ENCODE measurements at regions not wholly inside any gene's neighbourhood (a gene's known extent, or its start where the extent isn't known, plus 50 kb on each side); places are given as distances from the start of the nearest gene placed in this dataset.
A peak's percentile ranks its signal among the peaks of the same experiment; 100 is the strongest.

DNA sequence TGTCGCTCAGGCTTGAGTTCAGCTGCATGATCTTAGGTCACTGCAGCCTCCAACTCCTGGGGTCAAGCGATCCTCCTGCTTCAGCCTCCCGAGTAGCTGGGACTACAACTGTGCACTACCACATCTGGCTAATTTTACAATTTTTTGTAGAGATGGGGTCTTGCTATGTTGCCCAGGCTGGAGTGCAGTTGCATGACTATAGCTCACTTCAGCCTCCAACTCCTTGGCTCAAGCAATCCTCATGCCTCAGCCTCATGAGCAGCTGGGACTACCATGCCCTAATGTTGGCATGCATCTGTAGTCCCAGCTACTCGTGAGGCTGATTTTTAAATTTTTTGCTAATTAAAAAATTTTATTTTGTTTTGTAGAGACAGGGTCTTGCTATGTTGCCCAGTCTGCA, 101.9 kb upstream of the NPTX2 start:
- DNase-seq (ENCODE audit: low read depth) = no peak

DNA sequence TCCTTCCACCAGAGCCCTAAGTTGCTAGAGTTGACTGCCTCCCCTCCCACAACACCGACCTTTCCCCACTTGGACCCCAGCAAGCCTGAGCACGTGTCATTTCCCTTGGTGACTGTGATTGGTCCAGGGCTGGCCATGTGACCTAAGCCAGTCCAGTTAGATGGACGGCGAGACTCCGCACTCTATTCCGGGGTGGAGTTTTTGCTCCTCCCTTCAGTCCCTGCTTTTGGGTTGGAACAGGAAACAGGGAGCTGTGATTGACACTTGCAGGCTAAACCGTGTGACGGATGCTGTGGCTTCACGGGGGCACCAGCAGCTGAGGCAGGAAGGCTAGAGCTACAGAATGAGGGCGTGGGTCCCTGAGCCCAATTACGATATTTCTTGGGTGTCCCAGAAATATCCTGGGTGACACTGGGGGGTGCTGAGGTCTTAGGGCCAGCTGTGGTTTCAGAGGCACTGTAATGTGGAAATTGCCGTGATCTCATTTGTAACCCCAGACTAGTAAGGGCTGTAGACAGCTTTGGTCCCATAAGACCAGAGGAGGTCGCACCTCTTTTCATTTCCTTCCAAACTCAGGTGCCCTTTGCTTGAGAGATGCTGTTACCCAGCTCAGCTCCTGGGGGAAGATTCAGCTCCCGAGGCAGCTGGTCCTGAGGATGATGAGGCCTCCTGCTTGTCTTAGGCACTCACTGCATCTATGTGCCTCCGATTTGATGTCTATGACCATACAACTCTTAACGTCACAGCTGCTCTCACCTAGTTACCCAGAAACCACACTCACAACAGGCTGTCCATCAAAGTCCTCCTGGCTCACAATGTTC, 102.7 kb upstream of the NPTX2 start:
- DNase-seq (ENCODE audit: low read depth) = no peak

DNA sequence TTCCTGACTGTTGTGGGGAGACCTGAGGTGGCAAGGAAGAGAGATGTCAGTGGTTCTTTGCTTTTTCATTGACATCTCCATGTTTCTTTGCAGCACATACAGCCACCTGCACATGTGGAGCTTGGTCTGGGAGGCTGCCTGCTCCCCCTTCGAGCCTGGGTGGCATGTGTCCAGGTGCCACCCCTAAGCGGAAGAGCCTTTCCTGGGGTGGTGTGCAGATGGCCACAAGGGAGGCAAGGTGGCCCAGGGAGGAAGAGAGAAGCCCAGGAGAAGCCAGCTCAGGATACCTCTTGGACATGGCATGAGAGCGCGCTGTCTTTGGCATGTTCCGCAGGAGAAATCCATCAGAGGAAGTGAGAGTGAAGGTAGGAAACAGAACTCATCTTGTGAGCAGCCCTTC, 105.9 kb upstream of the NPTX2 start:
- no peak for DNase-seq (ENCODE audit: low read depth)

DNA sequence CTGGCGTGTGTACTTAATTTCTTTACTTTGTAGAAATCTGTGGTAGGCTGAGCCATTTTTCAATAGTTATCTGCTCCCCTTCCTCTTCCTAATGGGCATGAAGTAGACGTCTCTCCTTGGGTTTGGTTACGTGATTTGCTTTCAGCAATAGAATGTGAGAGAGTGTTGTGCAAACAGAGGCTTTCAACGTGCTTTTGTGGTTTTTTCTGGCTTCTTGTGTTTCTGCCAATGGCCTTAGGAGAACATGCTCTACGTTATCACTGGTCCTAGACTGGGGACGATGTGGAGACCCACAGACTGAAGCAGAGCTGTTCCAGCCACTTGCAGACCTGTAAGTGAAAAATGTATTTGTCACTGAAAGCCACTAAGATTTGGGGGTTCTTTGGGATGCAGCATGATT, 107.2 kb upstream of the NPTX2 start:
- no peak for DNase-seq (ENCODE audit: low read depth)

DNA sequence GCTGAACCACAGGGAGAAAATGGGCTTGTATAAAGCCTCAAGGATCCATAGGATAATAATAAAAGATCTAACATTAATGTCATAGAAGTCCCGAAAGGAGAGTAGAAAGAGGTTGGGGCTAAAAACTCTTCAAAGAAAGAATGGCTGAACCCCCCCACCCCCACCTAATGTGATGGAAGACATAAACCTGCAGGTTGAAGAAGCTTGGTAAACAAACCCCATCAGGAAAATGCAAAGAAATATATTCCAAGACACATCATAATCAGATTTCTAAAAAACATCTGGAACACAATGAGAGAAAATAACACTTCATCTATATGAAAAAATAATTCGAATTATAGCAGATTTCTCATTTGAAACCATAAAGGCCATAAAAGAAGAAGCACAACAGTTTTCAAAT, 105.6 kb upstream of the BAIAP2L1 start:
- DNase-seq (ENCODE audit: low read depth) = no peak

DNA sequence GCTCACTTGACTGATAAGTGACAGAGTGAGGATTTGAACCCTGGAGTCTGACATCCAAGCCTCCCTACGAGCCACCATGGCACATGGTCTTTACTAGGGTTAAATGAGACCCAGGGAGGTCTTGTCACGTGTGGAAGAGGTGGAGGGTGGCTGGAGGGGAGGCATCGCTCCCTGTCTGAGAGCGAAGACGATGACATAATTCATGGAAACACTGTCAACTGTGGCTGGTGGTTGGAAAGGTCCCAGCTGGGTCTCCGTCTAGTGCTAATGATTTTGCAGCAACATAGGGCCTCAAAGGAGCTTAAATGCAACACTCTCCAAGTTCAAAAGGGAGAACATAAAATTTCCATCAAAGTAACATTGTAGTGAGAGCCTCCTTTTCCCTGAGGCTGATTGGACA, 99.9 kb upstream of the BAIAP2L1 start:
- DNase-seq (ENCODE audit: low read depth) = no peak

DNA sequence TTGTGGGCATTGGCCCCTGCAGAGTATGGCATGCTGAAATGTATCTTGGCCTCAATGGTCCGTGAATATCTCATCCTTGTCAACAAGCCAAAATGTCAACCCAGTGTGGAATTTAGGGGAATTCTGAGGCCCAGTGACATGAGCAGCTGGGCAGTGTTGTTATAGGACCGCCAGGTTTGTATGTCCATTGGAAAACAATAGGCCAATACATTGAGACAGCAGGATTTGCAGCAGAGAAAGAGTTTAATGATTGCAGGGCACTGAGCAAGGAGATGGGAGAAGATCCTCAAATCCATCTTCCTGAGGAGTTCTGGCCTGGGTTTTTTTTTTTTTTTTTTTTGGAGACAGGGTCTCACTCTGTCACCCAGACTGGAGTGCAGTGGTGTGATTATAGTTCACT, 95.7 kb upstream of the BAIAP2L1 start:
- no peak for DNase-seq (ENCODE audit: low read depth)

DNA sequence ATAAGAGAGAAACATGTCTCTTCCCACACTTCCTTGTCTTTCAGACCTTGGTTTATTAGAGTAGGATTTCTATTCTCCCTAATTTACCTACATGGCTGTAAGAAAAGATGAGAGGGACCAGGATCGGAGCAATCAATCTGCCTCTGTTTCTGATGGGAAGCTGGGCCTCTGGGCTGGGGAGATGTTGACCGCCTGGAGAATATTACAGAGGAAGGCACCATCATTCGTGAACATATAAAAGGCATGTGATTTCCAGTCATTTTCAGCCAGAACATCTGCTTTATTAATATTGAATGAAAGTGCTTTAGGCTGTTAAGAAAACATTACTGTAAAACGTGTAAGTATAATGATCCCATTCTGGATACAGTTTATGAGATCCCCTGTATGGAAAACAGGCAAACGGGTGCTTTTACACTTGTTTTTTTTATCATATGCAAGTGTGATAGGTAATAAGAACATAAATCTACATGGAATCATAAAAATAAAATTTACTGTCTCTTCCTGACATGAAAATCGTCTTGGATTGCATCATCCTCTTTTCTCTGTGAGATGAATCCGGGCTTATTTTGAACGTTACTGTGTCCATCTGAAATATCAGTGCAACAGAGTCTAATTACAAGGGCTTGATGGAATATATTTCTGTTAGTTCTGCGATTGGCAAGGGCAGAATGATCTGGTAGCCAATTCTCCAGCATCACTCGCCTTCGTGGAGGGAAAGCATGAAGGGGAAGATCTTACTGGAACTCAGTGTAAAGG, 94.5 kb upstream of the BAIAP2L1 start:
- no peak for DNase-seq (ENCODE audit: low read depth)

DNA sequence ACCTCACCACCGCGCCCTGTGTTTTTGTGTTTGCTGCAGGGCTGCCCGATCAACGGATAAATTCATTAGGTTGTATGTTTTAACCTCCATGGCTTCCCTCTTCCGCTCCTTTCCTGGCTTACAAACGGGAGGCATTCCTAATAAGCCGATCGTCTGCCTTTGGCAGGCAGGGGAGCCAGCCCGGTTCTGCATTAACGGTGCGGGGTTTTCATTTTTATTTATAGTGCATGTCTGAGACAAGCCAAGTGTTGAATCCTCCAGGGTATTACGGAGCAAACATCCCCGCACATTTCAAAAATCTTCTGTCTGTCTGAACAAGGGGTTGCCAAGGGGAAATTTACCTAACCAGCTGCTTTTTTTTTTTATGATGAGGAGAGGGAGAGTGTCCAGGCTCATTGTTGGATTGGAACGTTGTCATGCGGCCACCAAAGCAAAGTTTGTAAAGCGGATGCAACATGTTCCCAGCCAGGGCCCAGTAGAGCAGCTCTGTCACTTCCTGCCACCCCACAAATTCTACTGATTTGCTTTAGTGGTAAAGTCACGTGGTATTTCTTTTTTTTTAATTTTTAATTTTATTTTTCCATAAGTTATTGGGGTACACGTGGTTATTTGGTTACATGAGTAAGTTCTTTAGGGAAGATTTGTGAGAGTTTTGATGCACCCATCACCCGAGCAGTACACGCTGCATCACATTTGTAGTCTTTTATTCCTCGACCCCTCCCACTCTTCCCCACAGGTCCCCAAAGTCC, 92.3 kb upstream of the BAIAP2L1 start:
- DNase-seq (ENCODE audit: low read depth) = no peak

DNA sequence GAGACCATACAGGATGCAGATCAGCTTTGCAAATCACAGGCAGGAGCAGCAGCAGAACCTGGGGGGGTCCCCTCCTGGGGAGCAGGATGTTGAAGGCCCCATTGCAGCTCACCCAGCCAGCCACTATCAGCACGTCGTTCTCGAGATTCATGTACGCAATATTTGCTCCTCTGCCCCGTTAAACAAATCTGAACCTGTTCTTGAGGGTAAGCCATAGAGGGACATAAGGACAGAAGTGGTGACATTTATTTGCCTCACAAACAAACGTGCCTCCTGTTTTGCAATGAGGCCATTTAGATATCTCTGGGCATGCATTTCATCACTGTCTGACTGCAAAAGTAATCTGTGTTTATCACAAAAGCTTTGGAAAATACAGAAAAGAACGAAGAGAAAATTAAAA, 87.3 kb upstream of the BAIAP2L1 start:
- DNase-seq (ENCODE audit: low read depth) = no peak

DNA sequence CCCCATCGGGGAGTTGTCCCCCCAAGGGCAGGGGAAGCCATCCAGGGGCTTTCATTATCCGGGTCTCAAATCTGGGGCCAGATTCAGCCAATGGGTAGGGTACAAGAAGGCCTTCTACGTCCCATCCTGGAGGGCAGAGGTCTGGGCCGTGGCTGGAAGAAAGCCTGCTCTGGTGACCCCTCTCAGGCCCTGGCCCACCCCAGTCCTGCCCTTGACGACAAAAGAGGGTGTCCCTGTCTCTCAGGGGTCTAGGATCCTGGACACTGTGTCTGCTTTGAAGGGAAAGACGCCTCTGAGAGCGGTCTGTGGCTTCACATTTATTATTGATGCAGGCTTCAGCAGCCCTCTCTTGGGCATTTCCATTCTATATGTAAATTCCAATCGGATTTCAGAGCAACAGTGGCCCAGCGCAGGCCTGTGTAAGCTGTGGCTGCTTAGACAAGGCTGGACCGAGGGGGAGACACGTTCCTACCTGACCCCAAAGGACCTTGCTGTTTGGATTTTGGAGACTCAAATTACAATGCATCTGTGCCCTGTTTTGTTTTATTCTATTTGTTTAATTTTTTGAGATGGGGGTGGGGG, 83.2 kb upstream of the BAIAP2L1 start:
- no peak for DNase-seq (ENCODE audit: low read depth)

DNA sequence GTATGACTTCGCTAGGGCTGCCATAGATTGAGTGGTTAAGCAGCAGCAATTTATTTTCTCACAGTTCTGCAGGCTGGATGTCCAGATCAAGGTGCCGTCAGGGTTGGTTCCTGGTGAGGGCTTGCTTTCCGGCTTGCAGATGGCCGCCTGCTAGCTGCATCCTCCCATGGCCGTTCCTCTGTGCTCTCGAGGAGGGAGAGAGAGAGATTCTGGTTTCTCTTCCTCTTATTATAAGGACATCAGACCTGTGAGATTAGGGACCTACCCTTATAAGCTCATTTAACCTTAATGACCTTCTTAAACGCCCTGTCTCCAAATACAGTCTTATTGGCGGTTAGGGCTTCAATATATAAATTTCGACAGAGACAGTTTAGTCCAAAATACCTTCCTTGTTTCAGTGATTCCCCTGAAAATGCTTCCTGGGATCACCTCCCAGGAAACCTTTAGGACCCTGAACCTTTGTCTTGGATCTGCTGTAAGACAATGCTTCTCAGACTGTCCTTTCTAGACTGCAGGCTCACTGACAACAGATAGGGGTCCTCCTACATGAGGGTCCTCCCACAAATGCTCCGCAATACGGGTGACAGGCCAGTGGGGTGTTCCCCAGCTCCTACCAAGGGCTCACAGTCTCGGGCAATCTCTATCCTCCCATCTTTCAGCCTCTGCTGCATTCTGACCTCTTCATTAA, 82.5 kb upstream of the BAIAP2L1 start:
- no peak for DNase-seq (ENCODE audit: low read depth)

DNA sequence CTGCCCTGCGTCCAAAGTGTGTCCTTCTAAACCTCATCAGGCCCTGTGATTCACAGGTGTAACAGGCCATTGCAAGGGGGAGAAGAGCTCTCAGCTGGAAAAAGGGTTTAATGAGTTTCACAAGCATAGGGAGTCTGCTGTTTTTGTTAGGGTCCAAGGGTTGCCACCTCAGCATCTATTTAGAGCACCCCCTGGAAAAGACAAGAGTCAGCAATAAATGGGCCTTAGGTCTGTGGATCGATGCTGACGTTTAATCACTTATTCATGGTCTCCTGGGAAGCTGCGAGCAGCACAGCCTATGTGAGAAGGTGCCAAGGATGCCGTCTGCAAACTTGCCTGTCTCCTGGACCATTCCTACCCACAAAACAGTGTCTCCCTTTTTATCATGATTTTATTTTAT, 78.4 kb upstream of the BAIAP2L1 start:
- no peak for DNase-seq (ENCODE audit: low read depth)

DNA sequence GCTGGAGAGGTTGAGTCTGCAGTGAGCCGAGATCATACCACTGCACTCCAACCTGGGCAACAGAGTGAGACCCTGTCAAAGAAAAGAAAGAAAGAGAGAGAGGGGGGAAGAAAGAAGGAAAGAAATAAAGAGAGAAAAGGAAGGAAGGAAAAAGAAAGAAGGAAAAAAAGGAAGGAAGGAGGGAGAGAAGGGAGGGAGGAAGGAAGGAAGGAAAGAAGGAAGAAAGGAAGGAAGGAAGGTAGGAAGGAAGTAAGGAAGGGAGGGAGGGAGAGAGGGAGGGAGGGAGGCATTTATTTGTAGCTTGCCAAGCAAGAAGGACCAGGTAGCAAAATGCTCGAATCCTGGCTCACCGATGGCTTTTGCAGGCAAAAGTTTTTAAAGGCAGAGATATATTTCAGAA, 74.5 kb upstream of the BAIAP2L1 start:
- DNase-seq (ENCODE audit: low read depth) = no peak

DNA sequence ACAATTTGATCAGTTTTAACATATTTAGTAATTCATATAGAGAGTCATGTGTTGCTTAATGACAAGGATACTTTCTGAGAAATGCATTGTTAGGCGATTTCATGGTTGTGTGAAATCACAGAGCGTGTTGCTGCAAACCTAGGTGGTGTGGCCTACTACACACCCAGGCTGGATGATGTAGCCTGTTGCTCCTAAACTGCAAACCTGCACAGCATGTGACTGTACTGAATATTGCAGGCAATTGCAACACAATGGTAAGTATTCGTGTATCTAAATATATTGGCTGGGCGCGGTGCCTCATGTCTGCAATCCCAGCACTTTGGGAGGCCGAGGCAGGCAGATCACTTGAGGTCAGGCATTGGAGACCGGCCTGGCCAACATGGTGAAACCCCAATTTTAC, 73.7 kb upstream of the BAIAP2L1 start:
- no peak for DNase-seq (ENCODE audit: low read depth)

DNA sequence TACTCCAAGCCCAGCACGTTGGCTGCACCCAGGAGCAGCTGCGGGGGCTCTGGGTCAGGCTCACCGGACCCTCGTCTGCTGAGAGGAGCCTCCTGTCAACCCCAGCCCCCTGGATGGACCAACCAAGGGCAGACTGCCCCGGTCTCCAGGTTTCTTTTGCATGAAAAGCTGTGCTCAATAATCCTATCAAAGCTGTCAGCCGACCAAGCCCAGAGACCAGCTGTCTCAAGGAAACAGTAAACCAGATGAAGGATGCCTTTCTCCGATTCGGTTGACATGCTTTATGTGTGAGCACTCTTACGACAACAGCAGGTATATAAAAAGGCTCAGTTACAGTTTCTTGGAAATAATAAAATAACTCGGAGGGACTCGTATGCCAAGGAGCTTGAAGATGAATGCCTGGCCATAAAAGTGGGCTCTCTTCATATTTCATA, 71.6 kb upstream of the BAIAP2L1 start:
- DNase-seq (ENCODE audit: low read depth) = no peak

DNA sequence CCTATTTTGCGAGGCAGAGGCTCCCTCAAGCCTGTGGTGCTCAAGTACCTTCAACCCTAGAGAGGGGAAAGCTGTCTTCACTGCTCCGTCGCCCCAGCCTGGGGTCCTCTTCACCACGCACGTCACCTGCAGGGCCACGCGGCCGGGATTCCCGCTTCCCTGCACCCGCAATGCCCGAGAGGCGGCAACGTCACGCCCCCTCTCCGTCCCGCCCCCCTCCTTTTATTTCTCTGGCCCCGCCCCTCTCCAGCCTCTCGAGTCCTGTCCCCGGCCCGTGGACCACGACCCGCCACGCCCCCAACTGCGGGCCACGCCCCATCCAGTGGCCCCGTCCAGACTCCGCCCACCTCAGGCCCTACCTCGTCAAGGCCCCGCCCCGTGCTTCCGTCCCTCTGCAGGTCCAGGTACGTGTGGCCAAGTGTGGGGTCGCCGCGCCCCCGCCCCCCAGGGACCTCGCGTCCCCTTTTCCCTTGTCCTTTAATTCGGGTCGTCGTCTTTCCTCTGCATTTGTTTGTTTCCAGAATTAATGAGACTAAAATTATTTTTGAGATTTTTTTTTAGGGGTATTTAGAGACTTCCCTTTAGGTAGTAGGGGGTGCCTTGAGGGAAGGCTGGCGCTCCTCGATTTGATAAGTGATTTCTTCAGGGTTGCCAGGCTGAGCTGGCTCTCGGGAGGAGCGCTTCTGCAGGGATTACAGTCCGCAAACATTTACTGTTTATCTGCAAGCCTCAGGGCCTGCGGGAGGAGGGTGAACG, 69.8 kb upstream of the BAIAP2L1 start:
- peak; percentile 2 for DNase-seq (ENCODE audit: low read depth)

DNA sequence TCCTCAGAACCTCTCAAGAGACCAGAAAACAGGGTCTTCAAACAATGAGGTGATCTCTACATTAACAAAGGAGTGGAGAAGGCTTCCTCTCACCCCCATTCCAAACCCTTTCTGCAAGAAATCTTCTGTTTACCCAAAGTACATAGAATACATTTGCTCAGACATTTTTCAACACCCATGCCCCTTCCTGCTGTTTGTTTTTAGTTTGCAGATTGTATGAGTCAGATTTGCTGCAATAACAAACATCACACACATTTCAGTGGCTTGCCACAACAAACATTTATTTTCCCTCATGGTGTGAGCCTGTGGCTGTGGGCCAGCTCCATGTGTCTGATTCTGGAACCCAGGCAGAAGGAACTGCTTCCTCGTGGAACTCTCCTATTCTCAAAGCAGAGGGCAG, 68.2 kb upstream of the BAIAP2L1 start:
- no peak for DNase-seq (ENCODE audit: low read depth)

DNA sequence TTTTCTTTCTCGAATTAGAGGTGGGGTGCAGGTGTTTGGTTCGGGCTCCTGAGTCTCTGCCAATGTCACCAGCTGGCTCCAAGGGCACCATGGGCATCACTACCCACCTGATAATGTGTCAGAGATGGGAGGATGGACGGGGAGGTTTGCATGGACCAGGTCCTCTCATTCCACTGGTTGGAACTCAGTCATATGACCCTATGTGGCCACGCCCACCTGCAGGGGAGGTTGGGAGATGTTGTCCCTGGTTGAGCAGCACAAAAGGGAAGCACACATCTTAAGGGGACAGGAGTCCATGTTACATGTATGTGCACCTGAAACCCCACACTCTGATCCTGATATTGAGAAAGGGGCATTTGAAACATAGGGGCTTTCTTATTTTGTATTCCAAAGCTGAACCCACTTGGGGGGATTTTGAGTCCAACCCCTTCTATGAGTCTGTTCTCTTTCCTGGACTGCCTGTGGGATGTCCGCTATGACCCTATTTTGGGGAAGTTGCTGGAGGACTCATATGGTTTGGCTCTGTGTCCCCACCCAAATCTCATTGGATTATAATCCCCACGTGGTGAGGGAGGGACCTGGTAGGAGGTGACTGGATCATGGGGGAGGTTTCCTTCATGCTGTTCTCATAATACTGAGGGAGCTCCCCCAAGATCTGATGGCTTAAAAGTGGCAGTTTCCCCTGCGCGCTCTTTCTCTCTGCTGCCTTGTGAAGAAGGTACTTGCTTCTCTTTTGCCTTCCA, 66.9 kb upstream of the BAIAP2L1 start:
- DNase-seq (ENCODE audit: low read depth) = no peak

DNA sequence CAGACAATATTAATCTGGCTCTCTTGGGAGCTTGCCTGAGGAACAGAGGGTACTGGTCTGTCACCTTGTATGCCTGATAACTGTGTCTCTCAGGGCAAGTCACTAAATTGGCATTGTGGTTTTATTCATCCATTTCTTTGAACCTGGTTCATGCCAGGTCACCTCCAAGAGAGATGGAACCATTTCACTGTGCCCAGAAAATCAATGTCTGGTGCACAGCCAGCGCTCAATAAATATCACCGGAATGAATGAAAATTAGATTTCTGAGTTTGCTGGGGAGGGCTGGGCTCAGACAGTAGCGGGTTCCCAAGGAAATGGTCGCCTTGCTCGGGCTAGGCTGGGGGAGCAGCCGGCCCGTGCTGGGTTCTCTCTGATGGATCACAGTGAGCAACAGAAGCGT, 64.1 kb upstream of the BAIAP2L1 start:
- no peak for DNase-seq (ENCODE audit: low read depth)

DNA sequence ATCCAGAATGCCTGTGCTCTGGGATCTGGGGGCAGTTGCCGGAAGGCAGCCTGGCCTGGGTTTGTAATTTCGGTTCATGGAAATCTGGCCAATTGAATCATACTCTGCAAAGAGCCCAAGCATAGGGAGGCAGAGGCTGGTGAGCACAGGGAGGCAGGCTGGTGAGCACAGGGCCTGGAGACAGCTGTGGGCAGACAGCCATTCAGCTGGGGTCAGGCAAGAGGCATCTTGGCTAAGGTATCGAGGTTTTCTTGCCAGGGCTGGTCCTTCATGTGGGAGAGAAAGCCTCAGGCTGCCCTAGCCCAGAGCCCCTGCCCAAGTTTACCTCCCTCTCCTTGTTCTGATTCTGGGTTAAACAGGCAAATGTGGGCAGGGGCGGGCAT, 63.7 kb upstream of the BAIAP2L1 start:
- DNase-seq (ENCODE audit: low read depth) = no peak
